H9 (cell line): ENCODE measurements at regions not wholly inside any gene's neighbourhood (a gene's known extent, or its start where the extent isn't known, plus 50 kb on each side); places are given as distances from the start of the nearest gene placed in this dataset.

Experiments used
- DNase-seq: peaks from one replicate; pipeline ENCODE4 v3.0.0-alpha.2; 2017
- H2AFZ ChIP-seq: one replicate; pipeline ENCODE4 v1.6.1; 2013; ENCODE audit warnings: mild to moderate bottlenecking, low read length, control low read depth, moderate library complexity
- H2AK5ac ChIP-seq: 2 replicates; pipeline ENCODE4 v1.6.1; 2013; ENCODE audit warnings: low read length, control low read depth, mixed read lengths; ENCODE audit not compliant: insufficient read length
- H2BK120ac ChIP-seq: one replicate; pipeline ENCODE4 v1.6.1; 2013; ENCODE audit warnings: low read depth, mild to moderate bottlenecking, low read length, control low read depth, inconsistent platforms; ENCODE audit not compliant: poor library complexity, severe bottlenecking
- H2BK12ac ChIP-seq: 2 replicates; pipeline ENCODE4 v1.6.1; 2013; ENCODE audit warnings: low read length, control low read depth, mixed read lengths, low read depth; ENCODE audit not compliant: insufficient read length
- H2BK15ac ChIP-seq: 2 replicates; pipeline ENCODE4 v1.6.1; 2013; ENCODE audit warnings: low read depth, low read length, control low read depth
- H2BK20ac ChIP-seq: one replicate; pipeline ENCODE4 v1.6.1; 2013; ENCODE audit warnings: low read depth, mild to moderate bottlenecking, low read length, control low read depth, inconsistent platforms; ENCODE audit not compliant: poor library complexity, severe bottlenecking
- H2BK5ac ChIP-seq: 2 replicates; pipeline ENCODE4 v1.6.1; 2013; ENCODE audit warnings: low read length, control low read depth, mixed read lengths; ENCODE audit not compliant: insufficient read length
- H3K14ac ChIP-seq: 2 replicates; pipeline ENCODE4 v1.6.1; 2013; ENCODE audit warnings: low read length, control low read depth; ENCODE audit not compliant: insufficient read depth
- H3K18ac ChIP-seq: 2 replicates; pipeline ENCODE4 v1.6.1; 2013; ENCODE audit warnings: low read depth, mild to moderate bottlenecking, mixed read lengths, low read length, control low read depth; ENCODE audit not compliant: insufficient read length
- H3K23ac ChIP-seq: 2 replicates; pipeline ENCODE4 v1.6.1; 2013; ENCODE audit warnings: low read length, control low read depth, mixed read lengths, low read depth; ENCODE audit not compliant: insufficient read length
- H3K23me2 ChIP-seq: 2 replicates; pipeline ENCODE4 v1.6.1; 2013; ENCODE audit warnings: low read depth, mild to moderate bottlenecking, mixed read lengths, low read length, control low read depth; ENCODE audit not compliant: insufficient read length, poor library complexity, severe bottlenecking
- H3K27ac ChIP-seq: 2 replicates; pipeline ENCODE4 v1.5.1; 2013; ENCODE audit warnings: low read length, control low read depth, mixed read lengths, low read depth; ENCODE audit not compliant: insufficient read length
- H3K27me3 ChIP-seq: 2 replicates; pipeline ENCODE4 v1.6.1; 2013; ENCODE audit warnings: low read length, control low read depth, inconsistent platforms; ENCODE audit not compliant: insufficient read depth
- H3K4ac ChIP-seq: 2 replicates; pipeline ENCODE4 v1.6.1; 2013; ENCODE audit warnings: low read depth, mild to moderate bottlenecking, control low read depth, inconsistent platforms, low read length, moderate library complexity
- H3K4me1 ChIP-seq: 2 replicates; pipeline ENCODE4 v1.6.1; 2013; ENCODE audit warnings: low read length, control low read depth, inconsistent platforms; ENCODE audit not compliant: insufficient read depth
- H3K4me2 ChIP-seq: 2 replicates; pipeline ENCODE4 v1.6.1; 2013; ENCODE audit warnings: low read length, control low read depth, mixed read lengths; ENCODE audit not compliant: insufficient read length, insufficient read depth
- H3K56ac ChIP-seq: 2 replicates; pipeline ENCODE4 v1.6.1; 2013; ENCODE audit warnings: low read depth, mild to moderate bottlenecking, mixed read lengths, low read length, control low read depth; ENCODE audit not compliant: insufficient read length
- H3K79me1 ChIP-seq: 2 replicates; pipeline ENCODE4 v1.6.1; 2013; ENCODE audit warnings: low read depth, mild to moderate bottlenecking, moderate library complexity, low read length, control low read depth, inconsistent platforms; ENCODE audit not compliant: insufficient read depth, poor library complexity, severe bottlenecking
- H3K79me2 ChIP-seq: 2 replicates; pipeline ENCODE4 v1.6.1; 2013; ENCODE audit warnings: low read length, control low read depth, inconsistent platforms; ENCODE audit not compliant: insufficient read depth
- H3K9ac ChIP-seq: 2 replicates; pipeline ENCODE4 v1.6.1; 2013; ENCODE audit warnings: low read length, control low read depth, mixed read lengths; ENCODE audit not compliant: insufficient read length; ENCODE audit errors: extremely low read depth
- H3K9me3 ChIP-seq: one replicate; pipeline ENCODE4 v1.6.1; 2013; ENCODE audit warnings: low read depth, low read length, inconsistent platforms; ENCODE audit not compliant: control insufficient read depth
- H3T11ph ChIP-seq: one replicate; pipeline ENCODE4 v1.6.1; 2013; ENCODE audit warnings: mild to moderate bottlenecking, low read length, control low read depth, inconsistent platforms
- H4K20me1 ChIP-seq: one replicate; pipeline ENCODE4 v1.6.1; 2013; ENCODE audit not compliant: control insufficient read depth, insufficient read length, insufficient read depth
- H4K5ac ChIP-seq: 2 replicates; pipeline ENCODE4 v1.6.1; 2013; ENCODE audit warnings: low read depth, mild to moderate bottlenecking, mixed read lengths, low read length, control low read depth; ENCODE audit not compliant: insufficient read length
- H4K8ac ChIP-seq: replicated peaks from 2 replicates; pipeline ENCODE4 v1.6.1; 2013; ENCODE audit warnings: low read length, control low read depth, mixed read lengths, low read depth; ENCODE audit not compliant: insufficient read length
- H4K91ac ChIP-seq: 2 replicates; pipeline ENCODE4 v1.6.1; 2013; ENCODE audit warnings: low read depth, mild to moderate bottlenecking, moderate library complexity, mixed read lengths, low read length, control low read depth; ENCODE audit not compliant: insufficient read length
- H3K27ac Mint-ChIP-seq, 3 experiments: 2 replicates in 2 of 3; 3 replicates in 1 of 3; pipeline ENCODE4 v1.8.0; 2020 to 2021; ENCODE audit warnings: mixed read lengths in 3 of 3, mild to moderate bottlenecking in 1 of 3, moderate library complexity in 1 of 3
- H3K27me3 Mint-ChIP-seq: 2 replicates; pipeline ENCODE4 v1.8.0; 2021; ENCODE audit warnings: low read depth, mild to moderate bottlenecking, moderate library complexity, mixed read lengths
- H3K36me3 Mint-ChIP-seq, 3 experiments: 2 replicates in 2 of 3; 3 replicates in 1 of 3; pipeline ENCODE4 v1.8.0; 2020 to 2021; ENCODE audit warnings: low read depth in 3 of 3, mixed read lengths in 3 of 3; ENCODE audit not compliant: insufficient read depth in 1 of 3
- H3K4me1 Mint-ChIP-seq, 2 experiments: 2 replicates each; pipeline ENCODE4 v1.8.0; 2020; ENCODE audit warnings: mixed read lengths in 2 of 2
- H3K4me3 Mint-ChIP-seq, 2 experiments: 2 replicates in 1 of 2; 3 replicates in 1 of 2; pipeline ENCODE4 v1.8.0; 2020 to 2021; ENCODE audit warnings: mild to moderate bottlenecking in 2 of 2, mixed read lengths in 2 of 2, moderate library complexity in 1 of 2
- H3K9me3 Mint-ChIP-seq, 2 experiments: 2 replicates in 1 of 2; 3 replicates in 1 of 2; pipeline ENCODE4 v1.8.0; 2020; ENCODE audit warnings: mild to moderate bottlenecking in 2 of 2, mixed read lengths in 2 of 2, moderate library complexity in 1 of 2
- WGBS: extraction: QIAGEN DNeasy Blood & Tissue Kit; methylation state at CpG from one replicate; pipeline ENCODE4 v1.1.7; 2013; ENCODE audit warnings: missing lambda C conversion rate, low lambda C conversion rate, mixed read lengths; ENCODE audit not compliant: insufficient read length; ENCODE audit errors: extremely low coverage; 5-methylcytosine and 5-hydroxymethylcytosine counted together
- TF ChIP-seq, protein P1 (sequence below): fragments of 200-600 bp; sonication (generic); conservative IDR thresholded peaks from 3 replicates; pipeline ENCODE4 v1.8.0; 2021; ENCODE audit warnings: antibody characterized with exemption, mild to moderate bottlenecking

DNA sequence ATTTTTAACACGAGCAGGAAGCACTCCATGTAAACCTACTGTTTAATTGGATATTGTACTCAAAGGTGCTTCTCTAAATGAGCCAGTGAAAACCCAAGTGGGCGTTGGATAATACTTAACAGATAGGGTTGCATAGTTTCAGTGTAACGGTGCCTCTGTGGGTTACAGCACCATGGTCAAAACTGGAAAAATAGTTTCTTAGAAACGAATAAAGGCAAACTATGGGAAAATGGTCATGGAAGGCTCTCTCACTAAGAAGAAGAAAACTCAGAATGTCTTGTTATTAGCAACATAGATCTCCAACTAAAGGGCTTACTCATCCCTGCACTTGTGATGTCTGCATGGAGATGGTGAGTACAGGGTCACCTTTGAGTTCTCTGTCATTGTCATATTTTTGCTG is 59.1 kb upstream of the NEDD9 start:
- H4K20me1 ChIP-seq: no peaks in the 10 kb centered on the region
- H3K18ac ChIP-seq: no peak overlapping the region
- H3K36me3 Mint-ChIP-seq: peaks cover 0 to 4% (median 0%) of the 10 kb centered on the region in 3 experiments; a peak in 2 of 7 replicates
- no peak overlapping the region for H2AFZ ChIP-seq
- no CpG with 5 or more reads among the region's 4 CpGs for WGBS
- H3K23ac ChIP-seq: no peak overlapping the region
- H3K4me2 ChIP-seq: no peak overlapping the region
- no peaks in the 10 kb centered on the region for H3K4me1 Mint-ChIP-seq
- no peak overlapping the region for H2AK5ac ChIP-seq
- no peak overlapping the region for H4K91ac ChIP-seq
- no peak overlapping the region for H3K56ac ChIP-seq
- no peak for DNase-seq
- H3K27ac Mint-ChIP-seq: no peak overlapping the region
- peaks cover 5% of the 10 kb centered on the region in 2 experiments for H3K9me3 Mint-ChIP-seq
- no peaks in the 10 kb centered on the region; the same call in 1 of the 2 replicates for H3K27me3 ChIP-seq
- no peaks in the 10 kb centered on the region for H3K9me3 ChIP-seq
- H2BK12ac ChIP-seq: no peak overlapping the region
- H2BK15ac ChIP-seq: no peak overlapping the region
- no peak overlapping the region for H3K27ac ChIP-seq
- H3K27me3 Mint-ChIP-seq: no peaks in the 10 kb centered on the region
- TF ChIP-seq, protein P1, sequence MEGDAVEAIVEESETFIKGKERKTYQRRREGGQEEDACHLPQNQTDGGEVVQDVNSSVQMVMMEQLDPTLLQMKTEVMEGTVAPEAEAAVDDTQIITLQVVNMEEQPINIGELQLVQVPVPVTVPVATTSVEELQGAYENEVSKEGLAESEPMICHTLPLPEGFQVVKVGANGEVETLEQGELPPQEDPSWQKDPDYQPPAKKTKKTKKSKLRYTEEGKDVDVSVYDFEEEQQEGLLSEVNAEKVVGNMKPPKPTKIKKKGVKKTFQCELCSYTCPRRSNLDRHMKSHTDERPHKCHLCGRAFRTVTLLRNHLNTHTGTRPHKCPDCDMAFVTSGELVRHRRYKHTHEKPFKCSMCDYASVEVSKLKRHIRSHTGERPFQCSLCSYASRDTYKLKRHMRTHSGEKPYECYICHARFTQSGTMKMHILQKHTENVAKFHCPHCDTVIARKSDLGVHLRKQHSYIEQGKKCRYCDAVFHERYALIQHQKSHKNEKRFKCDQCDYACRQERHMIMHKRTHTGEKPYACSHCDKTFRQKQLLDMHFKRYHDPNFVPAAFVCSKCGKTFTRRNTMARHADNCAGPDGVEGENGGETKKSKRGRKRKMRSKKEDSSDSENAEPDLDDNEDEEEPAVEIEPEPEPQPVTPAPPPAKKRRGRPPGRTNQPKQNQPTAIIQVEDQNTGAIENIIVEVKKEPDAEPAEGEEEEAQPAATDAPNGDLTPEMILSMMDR: no peak
- H4K5ac ChIP-seq: no peak overlapping the region
- no peak overlapping the region for H3K14ac ChIP-seq
- H3K4me3 Mint-ChIP-seq: no peak overlapping the region
- H3K23me2 ChIP-seq: no peaks in the 10 kb centered on the region
- H3K79me1 ChIP-seq: no peaks in the 10 kb centered on the region
- no peak overlapping the region for H4K8ac ChIP-seq
- H3K4me1 ChIP-seq: no peaks in the 10 kb centered on the region
- H2BK120ac ChIP-seq: no peak overlapping the region
- no peak overlapping the region for H2BK5ac ChIP-seq
- H3K9ac ChIP-seq: no peak overlapping the region
- H3K4ac ChIP-seq: no peak overlapping the region
- H2BK20ac ChIP-seq: no peak overlapping the region
- no peak overlapping the region for H3T11ph ChIP-seq
- H3K79me2 ChIP-seq: no peaks in the 10 kb centered on the region
